Mucosa of descending colon (tissue), 3 donors: ENCODE measurements at regions not wholly inside any gene's neighbourhood (a gene's known extent, or its start where the extent isn't known, plus 50 kb on each side); places are given as distances from the start of the nearest gene placed in this dataset.

Source experiments
- ATAC-seq: fragments of 200-7000 bp; cut with Tn5 transposase; one replicate; pipeline ENCODE4 v1.9.1; 2020; ENCODE audit warnings: mild to moderate bottlenecking, moderate library complexity
- DNase-seq, 3 donors: peaks; one replicate each; pipeline ENCODE4 v3.0.0-alpha.2; 2020
- H3K36me3 ChIP-seq: fragments of 200-600 bp; one replicate; pipeline ENCODE4 v1.8.0; 2021; ENCODE audit warnings: low read depth, mild to moderate bottlenecking
- H3K4me1 ChIP-seq: fragments of 200-600 bp; one replicate; pipeline ENCODE4 v1.8.0; 2021; ENCODE audit warnings: low read depth, mild to moderate bottlenecking
- H3K4me3 ChIP-seq: fragments of 200-600 bp; one replicate; pipeline ENCODE4 v1.8.0; 2021; ENCODE audit warnings: mild to moderate bottlenecking
- H3K9me3 ChIP-seq: fragments of 200-600 bp; one replicate; pipeline ENCODE4 v1.8.0; 2021; ENCODE audit warnings: mild to moderate bottlenecking
- intact Hi-C, 2 donors: fragments of 100-400 bp; cut with DNase I in 1 of 2; cut with micrococcal nuclease in 1 of 2; formaldehyde crosslinking; loops; one replicate each; pipeline versions ENCODE4 v1.11.0 to v1.11.1; 2022; cut with DNase I, micrococcal nuclease
- TF ChIP-seq, protein P1 (sequence below): fragments of 200-600 bp; IDR thresholded peaks from one replicate; pipeline ENCODE4 v1.8.0; 2022; ENCODE audit warnings: antibody characterized with exemption, mild to moderate bottlenecking
- donor health status: DM: no; HTN: no; CAD: no; lungs with moderate emphysema.
- donor health status: DM: no; HTN: no; CAD: no.
- donor health status: DM: no; HTN: yes; CAD: no.

GRCh38 chr10:18968159-18968558 lies 80.4 kb upstream of the MALRD1 start:
- intact Hi-C loops, result no loop called here
- no peak for ATAC-seq

GRCh38 chr10:18976696-18977251 lies 71.8 kb upstream of the MALRD1 start:
- TF ChIP-seq, protein P1, sequence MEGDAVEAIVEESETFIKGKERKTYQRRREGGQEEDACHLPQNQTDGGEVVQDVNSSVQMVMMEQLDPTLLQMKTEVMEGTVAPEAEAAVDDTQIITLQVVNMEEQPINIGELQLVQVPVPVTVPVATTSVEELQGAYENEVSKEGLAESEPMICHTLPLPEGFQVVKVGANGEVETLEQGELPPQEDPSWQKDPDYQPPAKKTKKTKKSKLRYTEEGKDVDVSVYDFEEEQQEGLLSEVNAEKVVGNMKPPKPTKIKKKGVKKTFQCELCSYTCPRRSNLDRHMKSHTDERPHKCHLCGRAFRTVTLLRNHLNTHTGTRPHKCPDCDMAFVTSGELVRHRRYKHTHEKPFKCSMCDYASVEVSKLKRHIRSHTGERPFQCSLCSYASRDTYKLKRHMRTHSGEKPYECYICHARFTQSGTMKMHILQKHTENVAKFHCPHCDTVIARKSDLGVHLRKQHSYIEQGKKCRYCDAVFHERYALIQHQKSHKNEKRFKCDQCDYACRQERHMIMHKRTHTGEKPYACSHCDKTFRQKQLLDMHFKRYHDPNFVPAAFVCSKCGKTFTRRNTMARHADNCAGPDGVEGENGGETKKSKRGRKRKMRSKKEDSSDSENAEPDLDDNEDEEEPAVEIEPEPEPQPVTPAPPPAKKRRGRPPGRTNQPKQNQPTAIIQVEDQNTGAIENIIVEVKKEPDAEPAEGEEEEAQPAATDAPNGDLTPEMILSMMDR, result no peak
- DNase-seq (no peak), ATAC-seq (no peak)
- Histone ChIP-seq H3K9me3 (peaks cover 6% of the 10 kb centered on the region), H3K4me3 (no peak overlapping the region), H3K36me3 (no peaks in the 10 kb centered on the region), H3K4me1 (no peaks in the 10 kb centered on the region)
- intact Hi-C loops, result no loop called here

More at GRCh38 chr10:18968159-18968558, 80.4 kb upstream of the MALRD1 start:
- Histone ChIP-seq H3K4me3 (no peak overlapping the region), H3K4me1 (no peaks in the 10 kb centered on the region), H3K9me3 (no peaks in the 10 kb centered on the region), H3K36me3 (no peaks in the 10 kb centered on the region)
- TF ChIP-seq, protein P1, result no peak
- DNase-seq, result no peak

DNA sequence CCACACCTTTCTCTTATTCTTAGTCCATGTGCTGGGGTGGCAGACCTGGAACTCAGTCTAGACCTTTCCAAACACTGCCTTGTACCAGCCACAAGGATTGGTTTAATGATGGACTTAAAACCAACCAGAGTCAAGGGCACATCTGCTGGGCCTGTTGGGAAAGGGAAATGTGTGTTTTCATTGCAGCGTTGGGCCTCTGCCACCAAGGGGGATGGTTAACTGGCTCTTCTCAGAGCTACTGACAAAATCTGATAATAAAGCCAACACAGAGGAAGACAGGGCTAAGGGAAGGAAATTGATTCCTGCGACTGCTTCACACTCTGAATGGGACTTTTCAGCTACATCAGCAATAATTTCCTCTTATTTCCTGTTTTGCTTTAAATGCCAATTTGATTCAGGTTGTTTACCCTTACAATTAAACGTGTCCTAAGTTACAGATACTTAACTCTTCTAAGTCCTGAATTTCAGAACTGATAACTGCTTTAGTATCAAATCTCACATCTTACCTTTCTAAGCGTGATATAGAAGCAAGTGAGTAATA lies 68.4 kb upstream of the MALRD1 start:
- Histone ChIP-seq H3K4me1 (no peaks in the 10 kb centered on the region), H3K4me3 (no peak overlapping the region), H3K36me3 (no peaks in the 10 kb centered on the region), H3K9me3 (no peaks in the 10 kb centered on the region)
- TF ChIP-seq, protein P1, result no peak
- intact Hi-C loops, result no loop called here
- ATAC-seq (no peak), DNase-seq (no peak)

GRCh38 chr10:18984531-18984930 lies 64.1 kb upstream of the MALRD1 start:
- H3K4me3 ChIP-seq, result no peak overlapping the region
- no peaks in the 10 kb centered on the region for H3K36me3 ChIP-seq
- DNase-seq, result no peak
- no peaks in the 10 kb centered on the region for H3K4me1 ChIP-seq
- no peak for ATAC-seq
- intact Hi-C loops, result no loop called here
- TF ChIP-seq, protein P1, result no peak
- H3K9me3 ChIP-seq, result peaks cover 11% of the 10 kb centered on the region

DNA sequence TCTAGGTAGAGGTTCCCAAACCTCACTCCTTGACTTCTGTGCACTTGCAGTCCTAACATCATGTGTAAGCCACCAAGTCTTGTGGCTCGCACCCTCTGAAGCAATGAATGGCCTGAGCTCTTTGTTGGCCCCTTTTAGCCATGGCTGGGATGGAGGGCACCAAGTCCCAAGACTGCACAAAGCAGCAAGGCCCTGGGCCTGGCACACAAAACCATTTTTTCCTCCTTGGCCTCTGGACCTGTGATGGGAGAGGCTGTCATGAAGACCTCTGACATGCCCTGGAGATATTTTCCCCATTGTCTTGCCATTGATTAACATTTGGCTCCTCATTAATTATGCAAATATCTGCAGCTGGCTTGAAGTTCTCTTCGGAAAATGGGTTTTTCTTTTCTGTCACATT lies 60.3 kb upstream of the MALRD1 start:
- ATAC-seq (no peak), DNase-seq (no peak)
- intact Hi-C loops, result no loop called here
- TF ChIP-seq, protein P1, result no peak
- no peaks in the 10 kb centered on the region for H3K36me3 ChIP-seq
- no peaks in the 10 kb centered on the region for H3K4me1 ChIP-seq
- H3K4me3 ChIP-seq, result no peak overlapping the region
- peaks cover 13% of the 10 kb centered on the region for H3K9me3 ChIP-seq
